NT2/D1 (cell line): ENCODE measurements at regions not wholly inside any gene's neighbourhood (a gene's known extent, or its start where the extent isn't known, plus 50 kb on each side); places are given as distances from the start of the nearest gene placed in this dataset.

ENCODE experiments used
- YY1 ChIP-seq: IDR thresholded peaks from 2 replicates; pipeline ENCODE4 v1.6.1; 2011; ENCODE audit not compliant: insufficient read length, insufficient read depth
- ZNF274 ChIP-seq: IDR thresholded peaks from 2 replicates; pipeline ENCODE4 v1.6.1; 2011; ENCODE audit warnings: mild to moderate bottlenecking, low read depth, low read length

DNA sequence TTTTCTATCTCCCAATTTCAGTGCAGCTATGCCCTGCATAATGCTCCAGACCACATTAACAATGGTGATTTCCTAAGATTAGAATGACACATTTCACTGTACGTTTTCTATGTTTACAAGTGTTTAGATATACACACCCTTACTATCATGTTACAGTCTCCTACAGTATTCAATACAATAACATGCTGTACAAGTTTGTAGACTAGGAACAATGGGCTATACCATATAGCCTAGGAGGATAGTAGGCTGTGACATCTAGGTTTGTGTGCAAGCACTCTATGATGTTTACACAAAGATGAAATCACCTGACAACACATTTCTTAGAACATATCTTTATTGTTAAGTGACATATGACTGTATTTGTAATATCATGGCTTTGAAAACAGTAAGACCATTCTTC lies 1435.6 kb upstream of the NUDT12 start:
- no peak for TF ChIP-seq ZNF274
- TF ChIP-seq YY1 = no peak
